ENCODE measurements at regions not wholly inside any gene's neighbourhood (a gene's known extent, or its start where the extent isn't known, plus 50 kb on each side); places are given as distances from the start of the nearest gene placed in this dataset.

DNA sequence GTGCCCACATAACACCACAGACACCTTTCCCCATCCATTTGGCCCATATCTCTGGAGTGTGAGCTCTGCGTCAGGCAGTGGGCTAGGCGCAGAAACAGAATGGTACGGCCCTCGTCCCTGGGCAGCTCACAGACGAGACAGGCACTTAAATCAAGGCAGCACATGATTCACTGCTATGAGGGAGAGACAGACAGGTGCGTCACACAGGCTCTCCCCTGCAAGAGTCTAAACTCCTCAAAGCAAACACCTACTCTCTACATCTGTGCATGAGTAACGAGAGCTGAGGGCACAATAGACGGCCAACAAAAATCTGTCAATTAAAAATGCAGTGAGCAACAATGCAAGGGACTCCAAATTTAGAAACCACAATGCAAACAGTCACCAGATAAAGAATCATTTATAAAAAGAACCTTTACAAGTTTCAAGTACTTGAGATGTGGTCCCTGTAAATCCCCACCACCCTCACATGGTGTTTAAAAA lies 348.9 kb downstream of the UQCRFS1 start:
- Histone ChIP-seq H3K4me3 (replicated peaks; ENCODE audit: insufficient read depth, low read length) (no peak overlapping the region), H3K27me3 (ENCODE audit: insufficient read depth, poor library complexity, severe bottlenecking) (peaks cover 3% of the 10 kb centered on the region), H3K27ac (replicated peaks) (no peak overlapping the region)
- TF ChIP-seq POLR2AphosphoS5 (IDR thresholded peaks at IDR 0.05; ENCODE audit: low read depth) (no peak), GABPA (IDR thresholded peaks at IDR 0.05; ENCODE audit: low read depth) (no peak), SPI1 (IDR thresholded peaks at IDR 0.05; ENCODE audit: borderline replicate concordance, low read depth) (no peak)
- TF ChIP-seq, protein P1, sequence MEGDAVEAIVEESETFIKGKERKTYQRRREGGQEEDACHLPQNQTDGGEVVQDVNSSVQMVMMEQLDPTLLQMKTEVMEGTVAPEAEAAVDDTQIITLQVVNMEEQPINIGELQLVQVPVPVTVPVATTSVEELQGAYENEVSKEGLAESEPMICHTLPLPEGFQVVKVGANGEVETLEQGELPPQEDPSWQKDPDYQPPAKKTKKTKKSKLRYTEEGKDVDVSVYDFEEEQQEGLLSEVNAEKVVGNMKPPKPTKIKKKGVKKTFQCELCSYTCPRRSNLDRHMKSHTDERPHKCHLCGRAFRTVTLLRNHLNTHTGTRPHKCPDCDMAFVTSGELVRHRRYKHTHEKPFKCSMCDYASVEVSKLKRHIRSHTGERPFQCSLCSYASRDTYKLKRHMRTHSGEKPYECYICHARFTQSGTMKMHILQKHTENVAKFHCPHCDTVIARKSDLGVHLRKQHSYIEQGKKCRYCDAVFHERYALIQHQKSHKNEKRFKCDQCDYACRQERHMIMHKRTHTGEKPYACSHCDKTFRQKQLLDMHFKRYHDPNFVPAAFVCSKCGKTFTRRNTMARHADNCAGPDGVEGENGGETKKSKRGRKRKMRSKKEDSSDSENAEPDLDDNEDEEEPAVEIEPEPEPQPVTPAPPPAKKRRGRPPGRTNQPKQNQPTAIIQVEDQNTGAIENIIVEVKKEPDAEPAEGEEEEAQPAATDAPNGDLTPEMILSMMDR (IDR thresholded peaks at IDR 0.05; ENCODE audit: insufficient read depth, low read length), result no peak
- TF ChIP-seq, protein P2, sequence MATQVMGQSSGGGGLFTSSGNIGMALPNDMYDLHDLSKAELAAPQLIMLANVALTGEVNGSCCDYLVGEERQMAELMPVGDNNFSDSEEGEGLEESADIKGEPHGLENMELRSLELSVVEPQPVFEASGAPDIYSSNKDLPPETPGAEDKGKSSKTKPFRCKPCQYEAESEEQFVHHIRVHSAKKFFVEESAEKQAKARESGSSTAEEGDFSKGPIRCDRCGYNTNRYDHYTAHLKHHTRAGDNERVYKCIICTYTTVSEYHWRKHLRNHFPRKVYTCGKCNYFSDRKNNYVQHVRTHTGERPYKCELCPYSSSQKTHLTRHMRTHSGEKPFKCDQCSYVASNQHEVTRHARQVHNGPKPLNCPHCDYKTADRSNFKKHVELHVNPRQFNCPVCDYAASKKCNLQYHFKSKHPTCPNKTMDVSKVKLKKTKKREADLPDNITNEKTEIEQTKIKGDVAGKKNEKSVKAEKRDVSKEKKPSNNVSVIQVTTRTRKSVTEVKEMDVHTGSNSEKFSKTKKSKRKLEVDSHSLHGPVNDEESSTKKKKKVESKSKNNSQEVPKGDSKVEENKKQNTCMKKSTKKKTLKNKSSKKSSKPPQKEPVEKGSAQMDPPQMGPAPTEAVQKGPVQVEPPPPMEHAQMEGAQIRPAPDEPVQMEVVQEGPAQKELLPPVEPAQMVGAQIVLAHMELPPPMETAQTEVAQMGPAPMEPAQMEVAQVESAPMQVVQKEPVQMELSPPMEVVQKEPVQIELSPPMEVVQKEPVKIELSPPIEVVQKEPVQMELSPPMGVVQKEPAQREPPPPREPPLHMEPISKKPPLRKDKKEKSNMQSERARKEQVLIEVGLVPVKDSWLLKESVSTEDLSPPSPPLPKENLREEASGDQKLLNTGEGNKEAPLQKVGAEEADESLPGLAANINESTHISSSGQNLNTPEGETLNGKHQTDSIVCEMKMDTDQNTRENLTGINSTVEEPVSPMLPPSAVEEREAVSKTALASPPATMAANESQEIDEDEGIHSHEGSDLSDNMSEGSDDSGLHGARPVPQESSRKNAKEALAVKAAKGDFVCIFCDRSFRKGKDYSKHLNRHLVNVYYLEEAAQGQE (IDR thresholded peaks at IDR 0.05; ENCODE audit: insufficient replicate concordance, low read depth), result no peak
- no peak for DNase-seq (ENCODE audit: low read depth in 1 of 2, low spot score in 1 of 2)

GRCh38 chr19:28862238-28862637 lies 350.7 kb downstream of the UQCRFS1 start:
- TF ChIP-seq POLR2AphosphoS5 (IDR thresholded peaks at IDR 0.05; ENCODE audit: low read depth) (no peak), SPI1 (IDR thresholded peaks at IDR 0.05; ENCODE audit: borderline replicate concordance, low read depth) (no peak), GABPA (IDR thresholded peaks at IDR 0.05; ENCODE audit: low read depth) (no peak)
- TF ChIP-seq, protein P1 (IDR thresholded peaks at IDR 0.05; ENCODE audit: insufficient read depth, low read length), result no peak
- TF ChIP-seq, protein P2 (IDR thresholded peaks at IDR 0.05; ENCODE audit: insufficient replicate concordance, low read depth), result no peak
- H3K4me3 ChIP-seq (replicated peaks; ENCODE audit: insufficient read depth, low read length), result no peak overlapping the region
- peaks cover 3% of the 10 kb centered on the region for H3K27me3 ChIP-seq (ENCODE audit: insufficient read depth, poor library complexity, severe bottlenecking)
- DNase-seq (ENCODE audit: low read depth in 1 of 2, low spot score in 1 of 2), result no peak
- no peak overlapping the region for H3K27ac ChIP-seq (replicated peaks)

- Histone ChIP-seq H3K27me3 (ENCODE audit: insufficient read depth, poor library complexity, severe bottlenecking) (peaks cover 3% of the 10 kb centered on the region), H3K27ac (replicated peaks) (no peak overlapping the region), H3K4me3 (replicated peaks; ENCODE audit: insufficient read depth, low read length) (no peak overlapping the region)
- DNase-seq (ENCODE audit: low read depth in 1 of 2, low spot score in 1 of 2), result no peak
- TF ChIP-seq POLR2AphosphoS5 (IDR thresholded peaks at IDR 0.05; ENCODE audit: low read depth) (no peak), GABPA (IDR thresholded peaks at IDR 0.05; ENCODE audit: low read depth) (no peak), SPI1 (IDR thresholded peaks at IDR 0.05; ENCODE audit: borderline replicate concordance, low read depth) (no peak)
- TF ChIP-seq, protein P2 (IDR thresholded peaks at IDR 0.05; ENCODE audit: insufficient replicate concordance, low read depth), result no peak
- TF ChIP-seq, protein P1 (IDR thresholded peaks at IDR 0.05; ENCODE audit: insufficient read depth, low read length), result no peak
These were observed 353.1 kb downstream of the UQCRFS1 start for GRCh38 chr19:28859811-28860210.
